Right ventricle myocardium inferior (tissue), 1 donor: ENCODE measurements at regions not wholly inside any gene's neighbourhood (a gene's known extent, or its start where the extent isn't known, plus 50 kb on each side); places are given as distances from the start of the nearest gene placed in this dataset.

Source experiments
- ATAC-seq: fragments of 200-7000 bp; cut with Tn5 transposase; one replicate; pipeline ENCODE4 v1.9.1; 2020; ENCODE audit warnings: mild to moderate bottlenecking, moderate library complexity
- DNase-seq: peaks from one replicate; pipeline ENCODE4 v3.0.0; 2021; ENCODE audit errors: missing footprints
- intact Hi-C: fragments of 100-400 bp; cut with DNase I; formaldehyde crosslinking; loops from one replicate; pipeline ENCODE4 v1.11.0; 2022
- donor health status: DM: no; HTN: yes; CAD: no; lungs with severe emphysema.

GRCh38 chr12:100733817-100734593 lies 60.6 kb upstream of the ANO4 start:
- no peak for ATAC-seq
- DNase-seq: no peak
- intact Hi-C loops: loop anchor here (5.0 kb wide), 2 partner anchors 382 to 502 kb away; no protein-coding TSS in a partner anchor

- intact Hi-C loops: no loop called here
- DNase-seq (no peak), ATAC-seq (no peak)
Measured at GRCh38 chr12:100737168-100737567, 57.4 kb upstream of the ANO4 start.

GRCh38 chr12:100738086-100738485 lies 56.5 kb upstream of the ANO4 start:
- intact Hi-C loops: no loop called here
- DNase-seq: no peak
- ATAC-seq: no peak

- no peak for DNase-seq
- intact Hi-C loops: no loop called here
- ATAC-seq: no peak
Measured at GRCh38 chr12:100741084-100741711, 53.4 kb upstream of the ANO4 start.

GRCh38 chr12:100743060-100743459 lies 51.5 kb upstream of the ANO4 start:
- intact Hi-C loops: no loop called here
- ATAC-seq (no peak), DNase-seq (no peak)
